RKO (cell line): ENCODE measurements at regions not wholly inside any gene's neighbourhood (a gene's known extent, or its start where the extent isn't known, plus 50 kb on each side); places are given as distances from the start of the nearest gene placed in this dataset.
"Not testable (repeated sequence)": the region's sequence is repeated elsewhere in the genome, so short reads cannot be mapped to it uniquely, and the experiment has no call there.

Experiments used
- DNase-seq: peaks from one replicate; pipeline ENCODE4 v3.0.0-alpha.2; 2016; ENCODE audit warnings: low spot score

- no peak for DNase-seq
These were observed 491.7 kb upstream of the LMO3 start for GRCh38 chr12:17097674-17098073.

- DNase-seq: no peak
These were observed 478.9 kb upstream of the LMO3 start for GRCh38 chr12:17084831-17085230.

- DNase-seq: peak; percentile 5
These were observed 473.4 kb upstream of the LMO3 start for GRCh38 chr12:17079251-17079909.

DNA sequence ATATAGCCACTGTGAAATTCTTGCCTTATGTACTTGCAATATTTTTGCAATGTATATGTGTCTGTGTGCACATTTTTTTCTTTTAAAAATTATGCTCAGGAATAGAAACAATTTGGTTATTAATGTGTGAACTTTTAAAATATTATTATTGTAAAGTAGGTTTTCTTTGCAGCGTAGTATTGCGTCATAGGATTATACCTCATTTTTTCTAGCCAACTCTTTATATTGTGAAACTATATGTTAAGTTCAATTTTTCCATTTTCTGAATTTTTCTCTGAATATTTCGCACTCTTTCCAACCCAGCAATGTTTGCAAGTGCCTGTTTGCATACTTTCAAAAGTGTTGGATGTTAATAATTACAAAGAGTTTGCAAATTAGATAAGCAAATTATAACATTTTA, 471.6 kb upstream of the LMO3 start:
- no peak for DNase-seq

GRCh38 chr12:17076811-17077210, 470.8 kb upstream of the LMO3 start:
- no peak for DNase-seq

GRCh38 chr12:17076028-17076744, 470.2 kb upstream of the LMO3 start:
- DNase-seq: no peak

GRCh38 chr12:17064834-17065233, 458.9 kb upstream of the LMO3 start:
- no peak for DNase-seq

- DNase-seq: peak; percentile 30
These were observed 456.5 kb upstream of the LMO3 start for GRCh38 chr12:17062267-17063036.

DNA sequence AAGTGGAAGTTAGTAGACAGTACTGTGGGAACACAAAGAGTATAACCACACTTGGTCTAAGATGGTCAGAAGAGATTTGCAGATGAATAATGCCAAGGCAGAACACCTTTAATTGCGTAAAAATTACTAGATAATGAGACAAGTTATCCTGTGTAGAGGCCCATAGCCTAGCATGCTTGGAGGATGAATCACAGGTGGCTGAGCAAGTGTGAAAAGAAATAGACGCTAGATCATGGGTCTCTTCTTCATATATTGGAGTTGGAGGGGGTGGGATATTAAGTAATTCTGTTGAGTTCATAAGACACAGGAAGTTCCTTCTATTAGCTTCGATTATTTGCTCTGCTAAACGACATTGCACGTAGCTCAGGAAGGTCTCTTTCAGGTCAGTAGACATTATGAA, 454.3 kb upstream of the LMO3 start:
- no peak for DNase-seq

GRCh38 chr12:17056546-17056945, 450.6 kb upstream of the LMO3 start:
- no peak for DNase-seq

DNA sequence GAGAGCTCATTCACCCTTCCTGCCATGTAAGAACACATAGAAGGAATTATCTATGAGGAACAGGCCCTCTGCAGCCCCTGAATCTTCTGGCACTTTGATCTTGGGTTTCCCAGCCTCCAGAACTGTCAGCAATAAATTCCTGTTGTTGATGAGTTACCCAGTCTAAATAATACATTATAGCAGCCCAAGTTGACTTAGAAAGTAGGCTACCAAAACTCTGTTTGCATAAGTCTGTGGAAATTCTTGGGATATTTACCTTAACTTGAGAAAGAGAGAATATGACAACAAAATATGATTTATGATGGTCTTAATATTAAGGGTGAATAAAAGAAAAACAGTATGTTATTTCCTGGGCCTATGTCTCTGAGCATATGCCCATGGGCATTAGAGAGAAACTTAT, 433.0 kb upstream of the LMO3 start:
- DNase-seq: no peak

DNA sequence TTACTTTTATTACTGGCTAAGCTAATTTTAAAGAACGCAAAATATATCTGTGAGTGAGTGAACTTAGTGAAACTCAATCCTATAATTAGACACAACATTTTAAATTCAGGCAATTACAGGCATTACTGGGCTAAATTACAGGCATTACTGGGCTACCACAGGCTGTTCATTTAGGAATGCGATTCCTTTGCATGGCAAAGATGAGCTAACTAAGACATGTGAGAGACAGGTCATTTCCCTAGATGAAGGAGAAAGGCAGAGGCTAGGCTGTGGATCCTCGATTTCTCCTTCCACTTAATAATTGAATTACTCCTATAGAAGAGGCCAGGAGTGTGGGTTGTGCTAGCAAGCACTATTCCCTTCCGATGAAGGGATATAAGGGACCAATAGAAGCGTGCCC, 429.4 kb upstream of the LMO3 start:
- no peak for DNase-seq

DNA sequence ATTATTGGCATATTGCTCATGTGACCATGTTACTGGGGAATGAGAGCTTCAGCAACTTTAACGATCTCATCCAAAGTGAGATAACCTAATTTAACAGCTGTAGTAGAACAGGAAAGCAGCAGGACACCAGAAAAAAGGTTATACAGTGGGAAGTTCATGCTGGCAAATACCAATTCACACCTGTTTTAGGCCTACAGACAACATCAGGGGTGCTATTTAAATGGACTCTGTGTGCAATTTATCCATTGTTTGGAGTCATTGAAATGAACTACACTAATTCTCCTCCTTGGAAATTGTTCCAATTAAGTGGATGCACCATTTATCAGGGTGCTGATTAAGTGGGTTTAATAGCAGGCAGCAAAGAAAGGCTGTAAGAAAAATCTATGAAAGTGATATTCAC, 424.4 kb upstream of the LMO3 start:
- no peak for DNase-seq

- DNase-seq: no peak
These were observed 422.4 kb upstream of the LMO3 start for GRCh38 chr12:17028348-17028747.

GRCh38 chr12:17025424-17025823, 419.5 kb upstream of the LMO3 start:
- not testable (repeated sequence) for DNase-seq

DNA sequence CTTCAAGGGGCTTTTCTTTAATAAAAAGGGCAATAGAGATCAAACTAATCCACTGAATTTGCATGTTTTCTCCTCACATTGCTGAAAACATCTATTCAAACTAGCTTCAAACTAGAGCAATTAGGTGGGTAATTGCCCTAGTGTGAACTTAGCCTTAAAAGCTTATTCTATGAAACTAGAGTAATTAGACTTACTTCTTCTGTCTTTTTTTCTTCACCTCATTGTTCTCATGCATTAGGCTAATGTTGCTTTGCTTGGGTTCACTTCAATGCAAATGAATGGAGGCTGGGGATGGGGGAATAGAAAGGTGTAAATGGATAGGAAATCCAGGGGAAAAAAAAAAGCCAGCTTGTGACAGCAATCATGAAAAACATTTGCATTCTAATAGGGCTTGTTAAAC, 414.8 kb upstream of the LMO3 start:
- DNase-seq: no peak

DNA sequence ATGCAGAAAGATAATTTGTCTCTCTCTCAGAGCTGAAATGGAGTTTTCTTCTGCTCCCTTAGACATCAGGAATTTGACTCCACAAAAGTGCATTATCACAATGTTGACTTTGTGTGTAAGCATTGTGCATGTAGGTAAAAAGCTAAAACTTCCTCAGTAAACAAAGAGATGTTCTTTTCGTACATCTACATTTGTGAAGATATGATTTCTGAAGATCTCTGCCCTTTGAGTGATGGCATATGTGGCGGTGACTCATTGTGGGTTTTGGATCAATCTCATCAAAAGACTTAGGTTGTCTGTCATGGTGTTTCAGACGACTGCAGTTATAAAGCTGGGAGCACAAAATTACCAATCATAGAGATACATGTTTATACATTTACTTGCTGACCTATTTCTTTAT, 411.4 kb upstream of the LMO3 start:
- no peak for DNase-seq

- no peak for DNase-seq
These were observed 410.3 kb upstream of the LMO3 start for GRCh38 chr12:17016116-17016864.

DNA sequence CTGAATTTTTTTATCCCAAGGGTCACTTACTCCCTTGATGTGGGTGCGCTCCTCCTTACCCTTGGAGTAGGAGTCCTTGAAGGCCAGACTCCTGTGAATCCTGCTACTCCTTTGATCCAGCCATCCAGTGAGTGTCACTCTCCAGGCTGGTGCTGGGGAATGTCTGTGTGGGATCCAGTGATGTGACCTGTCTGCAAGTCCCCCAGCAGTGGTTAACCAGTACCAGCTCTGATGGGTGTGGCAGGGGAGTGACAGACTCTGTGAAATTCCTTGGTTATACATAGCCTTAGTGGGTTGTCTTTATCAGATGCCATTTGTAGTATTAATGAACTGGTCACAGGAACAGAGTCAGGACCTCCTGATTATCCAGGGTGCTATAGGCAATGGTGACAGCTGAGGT, 409.5 kb upstream of the LMO3 start:
- no peak for DNase-seq

DNA sequence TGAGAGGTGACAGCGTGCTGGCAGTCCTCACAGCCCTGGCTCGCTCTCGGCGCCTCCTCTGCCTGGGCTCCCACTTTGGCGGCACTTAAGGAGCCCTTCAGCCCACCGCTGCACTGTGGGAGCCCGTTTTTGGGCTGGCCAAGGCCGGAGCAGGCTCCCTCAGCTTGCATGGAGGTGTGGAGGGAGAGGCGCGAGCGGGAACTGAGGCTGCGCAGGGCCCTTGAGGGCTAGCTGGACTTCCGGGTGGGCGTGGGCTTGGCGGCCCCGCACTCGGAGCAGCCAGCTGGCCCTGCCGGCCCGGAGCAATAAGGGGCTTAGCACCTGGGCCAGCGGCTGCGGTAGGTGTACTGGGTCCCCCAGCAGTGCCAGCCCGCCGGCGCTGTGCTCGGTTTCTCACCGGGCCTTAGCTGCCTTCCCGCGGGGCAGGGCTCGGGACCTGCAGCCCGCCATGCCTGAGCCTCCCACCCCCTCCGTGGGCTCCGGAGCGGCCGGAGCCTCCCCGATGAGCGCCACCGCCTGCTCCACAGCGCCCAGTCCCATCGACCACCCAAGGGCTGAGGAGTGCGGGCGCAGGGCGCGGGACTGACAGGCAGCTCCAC, 401.6 kb upstream of the LMO3 start:
- DNase-seq: not testable (repeated sequence)

GRCh38 chr12:16998538-16998937, 392.6 kb upstream of the LMO3 start:
- not testable (repeated sequence) for DNase-seq

DNA sequence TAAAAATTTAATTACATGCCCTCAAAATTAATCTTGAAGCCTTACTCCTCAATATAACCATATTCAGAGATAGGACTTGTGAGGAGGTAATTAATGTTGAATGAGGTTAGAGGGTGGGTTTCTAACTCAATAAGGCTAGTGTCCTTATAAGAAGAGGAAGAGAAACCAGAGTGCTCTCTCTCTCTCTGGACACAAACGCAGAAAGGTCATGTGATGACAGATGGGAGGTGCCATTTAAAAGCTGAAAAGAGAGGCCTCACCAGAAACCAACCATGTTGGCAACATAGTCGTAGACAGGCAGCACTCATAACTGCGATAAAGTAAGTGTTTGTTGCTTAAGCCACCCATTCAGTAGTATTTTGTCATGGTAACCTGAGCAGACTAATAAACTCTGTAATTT, 378.5 kb upstream of the LMO3 start:
- DNase-seq: no peak
